GM12875 (cell line): ENCODE measurements at regions not wholly inside any gene's neighbourhood (a gene's known extent, or its start where the extent isn't known, plus 50 kb on each side); places are given as distances from the start of the nearest gene placed in this dataset.
"Not testable (repeated sequence)": the region's sequence is repeated elsewhere in the genome, so short reads cannot be mapped to it uniquely, and the experiment has no call there.

Source experiments
- H3K4me3 ChIP-seq: one replicate; pipeline ENCODE4 v1.5.1; 2011; ENCODE audit warnings: low read depth, low read length, control low read depth
- TF ChIP-seq, protein P1 (sequence below): IDR thresholded peaks from 2 replicates; pipeline ENCODE4 v1.5.1; 2011; ENCODE audit warnings: low read depth, mild to moderate bottlenecking, control low read depth, inconsistent platforms, low read length, moderate library complexity, borderline replicate concordance; ENCODE audit not compliant: insufficient read depth

DNA sequence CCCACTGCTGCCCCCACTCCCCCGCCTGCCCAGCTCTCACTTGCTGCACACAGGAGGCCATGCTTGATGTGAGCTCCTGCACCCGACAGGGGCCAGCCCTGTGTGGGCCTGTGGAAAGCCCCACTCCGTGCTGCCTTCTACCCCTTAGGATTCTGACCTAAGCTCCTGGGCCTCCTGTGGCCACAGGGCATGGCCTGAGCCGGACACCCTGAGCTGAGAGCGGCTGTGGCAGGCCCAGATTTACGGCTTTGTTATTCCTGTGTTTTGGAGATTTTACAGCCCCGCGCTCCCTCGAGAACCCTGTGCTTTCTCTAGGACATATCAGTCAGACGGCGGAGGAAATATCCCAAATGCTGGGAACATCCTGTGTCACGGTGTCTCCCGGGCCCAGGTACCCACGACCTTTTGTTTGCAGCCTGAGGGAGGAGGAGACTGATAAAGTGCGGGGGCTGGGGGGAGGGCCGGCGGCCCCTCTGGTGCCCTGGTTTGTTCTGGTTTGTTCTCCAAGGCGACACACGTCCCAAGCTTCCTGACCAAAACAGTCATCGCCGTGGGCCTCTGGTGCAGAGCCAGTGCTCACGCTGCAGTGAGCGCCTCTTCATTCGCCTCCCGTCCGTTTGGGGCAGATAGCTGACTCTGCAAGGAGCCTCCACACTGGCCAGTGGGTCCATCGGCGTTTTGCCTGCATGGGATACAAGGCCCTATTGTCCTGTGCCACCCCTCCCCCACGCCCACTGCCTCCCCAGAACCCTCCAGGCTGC is 363.4 kb downstream of the C16orf95 start:
- no peak overlapping the region for H3K4me3 ChIP-seq
- TF ChIP-seq, protein P1, sequence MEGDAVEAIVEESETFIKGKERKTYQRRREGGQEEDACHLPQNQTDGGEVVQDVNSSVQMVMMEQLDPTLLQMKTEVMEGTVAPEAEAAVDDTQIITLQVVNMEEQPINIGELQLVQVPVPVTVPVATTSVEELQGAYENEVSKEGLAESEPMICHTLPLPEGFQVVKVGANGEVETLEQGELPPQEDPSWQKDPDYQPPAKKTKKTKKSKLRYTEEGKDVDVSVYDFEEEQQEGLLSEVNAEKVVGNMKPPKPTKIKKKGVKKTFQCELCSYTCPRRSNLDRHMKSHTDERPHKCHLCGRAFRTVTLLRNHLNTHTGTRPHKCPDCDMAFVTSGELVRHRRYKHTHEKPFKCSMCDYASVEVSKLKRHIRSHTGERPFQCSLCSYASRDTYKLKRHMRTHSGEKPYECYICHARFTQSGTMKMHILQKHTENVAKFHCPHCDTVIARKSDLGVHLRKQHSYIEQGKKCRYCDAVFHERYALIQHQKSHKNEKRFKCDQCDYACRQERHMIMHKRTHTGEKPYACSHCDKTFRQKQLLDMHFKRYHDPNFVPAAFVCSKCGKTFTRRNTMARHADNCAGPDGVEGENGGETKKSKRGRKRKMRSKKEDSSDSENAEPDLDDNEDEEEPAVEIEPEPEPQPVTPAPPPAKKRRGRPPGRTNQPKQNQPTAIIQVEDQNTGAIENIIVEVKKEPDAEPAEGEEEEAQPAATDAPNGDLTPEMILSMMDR, result no peak

DNA sequence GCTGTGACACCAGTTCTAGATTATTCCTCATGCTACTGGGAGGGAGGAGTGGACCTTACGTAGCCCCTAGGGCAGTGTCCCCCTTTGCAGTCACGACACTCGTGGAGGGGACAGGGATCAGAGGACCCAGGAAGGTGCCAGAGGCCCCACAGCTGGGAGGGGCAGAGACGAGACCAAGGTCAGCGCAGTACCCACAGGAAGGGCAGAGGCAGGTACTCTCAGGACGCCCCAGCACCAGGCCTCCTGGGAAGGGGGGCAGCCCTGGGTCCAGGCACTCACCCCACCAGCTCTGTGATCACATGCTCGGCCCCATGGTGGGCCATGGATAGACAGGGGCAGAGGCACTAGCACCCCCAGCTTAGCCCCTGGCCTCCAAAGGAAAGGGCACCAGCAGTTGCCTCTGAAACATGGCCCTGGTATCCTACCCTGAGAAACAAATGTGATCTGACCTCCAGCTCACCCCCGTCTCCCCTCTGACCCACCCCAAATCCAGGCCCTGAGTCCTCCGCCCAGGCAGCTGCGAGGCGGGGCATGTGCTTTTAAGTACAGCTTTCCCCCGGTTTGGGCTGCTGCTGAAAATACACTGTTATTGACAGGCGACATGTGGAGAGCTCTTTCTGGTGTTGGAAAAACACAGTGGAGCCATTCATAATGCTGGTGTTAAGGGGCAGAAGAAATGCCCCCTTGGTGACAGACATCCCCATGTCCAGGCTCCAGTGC is 361.9 kb downstream of the C16orf95 start:
- no peak overlapping the region for H3K4me3 ChIP-seq
- TF ChIP-seq, protein P1, result no peak

DNA sequence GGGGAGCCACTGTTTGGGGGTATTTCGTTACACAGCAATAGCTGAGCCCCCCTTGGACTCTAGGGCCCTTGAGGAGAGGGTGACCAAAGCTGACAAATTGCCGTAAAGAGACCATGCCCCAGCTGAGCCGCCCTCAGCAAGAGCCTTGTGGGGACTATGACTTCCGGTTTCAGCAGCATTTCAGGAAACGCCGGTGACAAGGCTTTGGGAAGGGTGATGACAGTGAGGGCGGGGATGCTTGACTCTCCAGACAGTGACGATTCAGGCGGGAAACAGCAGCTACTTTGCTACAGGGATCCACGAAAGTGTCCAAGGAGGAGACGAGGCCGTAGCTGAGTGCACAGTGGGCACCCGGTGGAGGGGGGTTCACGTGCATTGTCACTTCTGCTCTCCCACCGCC is 360.8 kb downstream of the C16orf95 start:
- H3K4me3 ChIP-seq, result no peak overlapping the region
- TF ChIP-seq, protein P1, result no peak

DNA sequence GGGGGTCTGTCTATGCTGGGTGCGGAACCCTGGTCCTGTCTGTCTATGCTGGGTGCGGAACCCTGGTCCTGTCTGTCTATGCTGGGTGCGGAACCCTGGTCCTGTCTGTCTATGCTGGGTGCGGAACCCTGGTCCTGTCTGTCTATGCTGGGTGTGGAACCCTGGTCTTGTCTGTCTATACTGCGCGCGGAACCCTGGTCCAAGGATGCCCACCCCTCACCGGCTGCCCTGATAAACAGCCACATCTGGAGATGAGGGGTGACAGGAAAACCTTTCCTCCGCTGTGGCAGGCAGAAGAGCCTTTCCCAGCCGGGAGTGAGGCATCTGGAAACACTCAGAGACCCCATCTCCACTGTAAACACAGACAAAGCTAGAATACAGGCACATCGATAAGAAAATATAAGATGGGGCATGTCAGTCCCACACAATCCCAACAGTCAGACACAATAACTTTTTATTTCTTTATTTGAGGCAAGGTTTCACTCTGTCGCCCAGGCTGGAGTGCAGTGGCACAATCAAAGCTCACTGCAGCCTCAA is 359.5 kb downstream of the C16orf95 start:
- not testable (repeated sequence) for H3K4me3 ChIP-seq

DNA sequence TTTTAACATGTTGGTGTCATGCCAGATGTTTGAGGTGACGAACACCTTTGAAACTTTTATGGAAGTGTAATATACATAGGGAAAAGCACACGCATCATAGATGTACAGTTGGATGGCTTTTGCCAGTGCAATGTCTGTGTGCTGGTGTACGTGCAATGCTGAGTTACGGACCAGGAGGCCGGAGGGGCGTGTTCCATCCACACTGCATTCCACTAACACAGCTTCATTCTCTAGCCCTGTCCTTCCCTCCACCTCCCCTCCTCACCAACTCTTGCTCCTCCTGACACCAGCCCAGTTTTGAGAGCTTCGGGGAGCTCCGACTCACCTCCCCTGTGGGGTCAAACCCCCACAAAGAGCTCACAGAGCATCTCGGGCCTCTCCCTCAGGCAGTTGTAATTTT is 358.8 kb downstream of the C16orf95 start:
- no peak overlapping the region for H3K4me3 ChIP-seq
- TF ChIP-seq, protein P1, result no peak

DNA sequence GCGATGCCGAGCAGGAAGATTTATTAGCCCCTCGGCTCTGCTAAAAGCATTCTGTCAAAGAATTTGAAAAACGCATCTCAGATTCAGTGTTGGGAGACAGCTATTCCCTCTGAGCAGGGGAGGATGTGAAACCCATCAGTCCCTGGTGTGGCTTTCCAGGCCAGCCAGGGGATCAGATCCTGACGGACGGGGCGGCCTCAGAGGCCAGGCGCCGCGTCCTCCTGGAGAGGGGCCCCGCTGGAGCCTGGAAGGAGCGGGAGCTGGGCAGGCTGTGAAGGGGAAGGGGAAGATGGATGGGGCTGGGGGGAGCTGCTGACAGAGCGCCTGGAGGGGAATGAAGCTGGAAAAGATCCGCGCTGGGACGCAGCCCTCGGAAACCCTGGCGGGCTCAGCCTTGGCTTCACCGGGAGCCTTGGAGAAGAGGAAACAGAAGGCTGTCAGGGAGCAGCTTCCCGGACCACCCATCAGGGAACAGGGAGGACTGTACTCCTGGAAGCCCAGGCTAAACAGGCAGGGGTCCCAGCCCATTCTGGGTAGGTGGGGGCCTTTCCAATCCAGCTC is 358.0 kb downstream of the C16orf95 start:
- no peak overlapping the region for H3K4me3 ChIP-seq
- TF ChIP-seq, protein P1, result no peak

DNA sequence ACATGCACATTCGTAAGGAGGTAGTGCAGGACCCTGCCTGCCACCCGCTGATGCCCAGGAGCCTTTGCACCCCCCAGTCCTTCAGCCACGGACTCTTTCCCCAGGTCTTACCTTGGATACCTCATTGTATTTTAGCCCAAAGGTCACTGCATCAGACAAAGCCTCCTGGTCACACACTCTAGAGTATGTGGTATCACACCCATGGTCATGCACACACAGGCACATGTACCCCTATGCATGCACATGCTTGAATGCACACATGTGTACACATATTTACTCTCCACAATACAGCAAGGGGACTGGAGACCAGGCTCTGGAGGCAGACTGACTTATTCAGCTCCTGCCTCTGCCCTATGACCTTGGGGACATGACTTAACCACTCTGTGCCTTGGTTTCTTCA is 357.5 kb downstream of the C16orf95 start:
- no peak overlapping the region for H3K4me3 ChIP-seq
- TF ChIP-seq, protein P1, result no peak
